NB4 (cell line): ENCODE measurements at regions not wholly inside any gene's neighbourhood (a gene's known extent, or its start where the extent isn't known, plus 50 kb on each side); places are given as distances from the start of the nearest gene placed in this dataset.

Source experiments
- DNase-seq: peaks from one replicate; pipeline ENCODE4 v3.0.0; 2010; ENCODE audit warnings: low read depth
- H3K4me3 ChIP-seq: one replicate; pipeline ENCODE4 v1.5.1; 2011; ENCODE audit warnings: mild to moderate bottlenecking, low read depth, low read length, moderate library complexity
- MYC ChIP-seq: IDR thresholded peaks from 2 replicates; pipeline ENCODE4 v1.6.1; 2011; ENCODE audit warnings: low read depth, low read length
- POLR2A ChIP-seq: IDR thresholded peaks from 2 replicates; pipeline ENCODE4 v1.6.1; 2011; ENCODE audit warnings: mild to moderate bottlenecking; ENCODE audit not compliant: insufficient read length; ENCODE audit errors: extremely low read depth
- TF ChIP-seq, protein P1 (sequence below): IDR thresholded peaks from one replicate; pipeline ENCODE4 v1.5.1; 2012; ENCODE audit warnings: low read depth, low read length
- TF ChIP-seq, protein P2 (sequence below): IDR thresholded peaks from 2 replicates; pipeline ENCODE4 v1.6.1; 2011; ENCODE audit warnings: low read depth, low read length

DNA sequence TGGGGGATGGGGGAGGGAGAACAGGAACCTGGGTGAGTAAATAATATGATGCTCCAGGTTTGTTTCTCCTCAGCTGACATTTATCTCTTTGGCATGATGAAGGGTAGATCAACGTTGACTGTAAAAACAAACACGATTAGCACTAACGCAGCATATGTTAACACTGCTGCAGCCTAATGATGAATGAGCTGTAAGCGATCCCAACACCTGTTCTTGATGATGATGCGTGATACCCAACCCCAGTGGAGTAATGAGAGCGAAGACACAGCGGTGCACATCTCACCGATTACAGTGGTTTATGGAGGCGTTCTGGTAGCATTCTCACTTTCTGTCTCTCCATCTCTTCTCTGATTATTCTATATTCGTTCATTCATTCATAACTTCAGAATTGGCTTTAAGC lies 640.4 kb downstream of the USP25 start:
- TF ChIP-seq, protein P1, sequence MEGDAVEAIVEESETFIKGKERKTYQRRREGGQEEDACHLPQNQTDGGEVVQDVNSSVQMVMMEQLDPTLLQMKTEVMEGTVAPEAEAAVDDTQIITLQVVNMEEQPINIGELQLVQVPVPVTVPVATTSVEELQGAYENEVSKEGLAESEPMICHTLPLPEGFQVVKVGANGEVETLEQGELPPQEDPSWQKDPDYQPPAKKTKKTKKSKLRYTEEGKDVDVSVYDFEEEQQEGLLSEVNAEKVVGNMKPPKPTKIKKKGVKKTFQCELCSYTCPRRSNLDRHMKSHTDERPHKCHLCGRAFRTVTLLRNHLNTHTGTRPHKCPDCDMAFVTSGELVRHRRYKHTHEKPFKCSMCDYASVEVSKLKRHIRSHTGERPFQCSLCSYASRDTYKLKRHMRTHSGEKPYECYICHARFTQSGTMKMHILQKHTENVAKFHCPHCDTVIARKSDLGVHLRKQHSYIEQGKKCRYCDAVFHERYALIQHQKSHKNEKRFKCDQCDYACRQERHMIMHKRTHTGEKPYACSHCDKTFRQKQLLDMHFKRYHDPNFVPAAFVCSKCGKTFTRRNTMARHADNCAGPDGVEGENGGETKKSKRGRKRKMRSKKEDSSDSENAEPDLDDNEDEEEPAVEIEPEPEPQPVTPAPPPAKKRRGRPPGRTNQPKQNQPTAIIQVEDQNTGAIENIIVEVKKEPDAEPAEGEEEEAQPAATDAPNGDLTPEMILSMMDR, result no peak
- TF ChIP-seq, protein P2, sequence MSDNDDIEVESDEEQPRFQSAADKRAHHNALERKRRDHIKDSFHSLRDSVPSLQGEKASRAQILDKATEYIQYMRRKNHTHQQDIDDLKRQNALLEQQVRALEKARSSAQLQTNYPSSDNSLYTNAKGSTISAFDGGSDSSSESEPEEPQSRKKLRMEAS, result no peak
- TF ChIP-seq MYC (no peak), POLR2A (no peak)
- no peak overlapping the region for H3K4me3 ChIP-seq
- DNase-seq, result no peak

DNA sequence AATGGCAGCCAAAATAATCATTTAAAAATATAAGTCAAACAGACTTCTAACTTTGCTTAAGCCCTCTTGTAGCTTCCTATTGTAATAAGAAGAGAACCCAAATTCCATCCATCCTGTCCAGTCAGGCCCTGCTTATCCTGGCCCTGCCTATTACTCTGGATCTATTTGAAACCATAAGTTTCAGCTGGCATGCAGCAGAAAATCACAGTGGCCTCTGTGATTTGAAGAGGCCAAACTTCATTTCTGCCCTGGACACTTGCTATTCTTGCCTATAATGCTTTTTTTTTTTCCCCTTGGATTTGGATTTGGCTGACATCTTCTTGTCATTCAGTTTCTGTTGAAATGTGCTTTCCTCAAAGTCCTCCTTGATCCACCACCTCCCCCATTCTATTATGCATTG lies 642.8 kb downstream of the USP25 start:
- DNase-seq, result no peak
- TF ChIP-seq, protein P1, result no peak
- TF ChIP-seq POLR2A (no peak), MYC (no peak)
- TF ChIP-seq, protein P2, result no peak
- H3K4me3 ChIP-seq, result no peak overlapping the region

DNA sequence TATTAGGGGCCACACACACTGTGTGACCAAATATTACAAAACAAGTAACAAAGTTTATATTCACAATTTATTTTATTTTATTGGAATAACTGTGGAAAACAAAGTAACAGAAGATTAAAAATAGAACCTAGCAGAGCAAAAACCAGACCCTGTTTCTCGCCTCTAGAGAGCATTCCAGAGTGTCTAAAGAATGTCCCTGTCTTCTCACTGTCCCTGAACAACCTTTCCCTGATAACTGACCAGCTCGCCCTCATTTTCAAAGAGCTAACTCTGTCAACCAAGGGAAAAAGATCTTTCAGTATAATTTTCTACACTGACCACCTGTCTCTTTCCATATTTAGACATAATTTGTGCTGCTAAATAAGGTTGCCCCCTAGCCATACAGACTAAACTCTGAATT lies 646.9 kb downstream of the USP25 start:
- no peak overlapping the region for H3K4me3 ChIP-seq
- DNase-seq, result no peak
- TF ChIP-seq, protein P2, result no peak
- TF ChIP-seq, protein P1, result no peak

DNA sequence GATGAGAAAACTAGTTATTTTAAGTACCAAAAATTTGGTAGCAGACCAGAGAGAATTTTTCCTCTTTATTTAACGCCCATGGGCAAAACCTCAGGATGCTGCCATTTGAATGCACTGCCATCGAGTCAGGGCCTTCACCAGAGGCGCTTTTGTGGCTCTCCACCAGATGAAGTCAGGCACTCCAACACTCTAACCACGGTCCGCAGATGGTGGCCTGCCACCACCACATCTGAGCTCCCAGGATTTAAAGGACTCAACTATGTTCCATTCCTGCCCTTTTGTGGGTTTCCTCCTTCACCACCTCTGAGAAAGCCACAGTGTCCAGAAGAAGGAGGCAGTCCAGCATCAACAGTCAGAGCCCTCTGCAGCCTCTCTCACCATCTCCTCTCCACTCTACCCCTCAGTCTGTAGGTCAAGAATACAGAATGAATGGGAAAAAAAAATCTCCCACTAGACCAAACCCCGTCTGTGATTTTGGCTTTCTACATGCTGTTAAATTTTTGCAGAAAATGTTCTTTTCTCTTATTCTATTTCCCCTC lies 647.4 kb downstream of the USP25 start:
- no peak for TF ChIP-seq POLR2A
- TF ChIP-seq, protein P2, result no peak
- TF ChIP-seq MYC, result no peak
- TF ChIP-seq, protein P1, result no peak
- H3K4me3 ChIP-seq, result no peak overlapping the region
- no peak for DNase-seq

DNA sequence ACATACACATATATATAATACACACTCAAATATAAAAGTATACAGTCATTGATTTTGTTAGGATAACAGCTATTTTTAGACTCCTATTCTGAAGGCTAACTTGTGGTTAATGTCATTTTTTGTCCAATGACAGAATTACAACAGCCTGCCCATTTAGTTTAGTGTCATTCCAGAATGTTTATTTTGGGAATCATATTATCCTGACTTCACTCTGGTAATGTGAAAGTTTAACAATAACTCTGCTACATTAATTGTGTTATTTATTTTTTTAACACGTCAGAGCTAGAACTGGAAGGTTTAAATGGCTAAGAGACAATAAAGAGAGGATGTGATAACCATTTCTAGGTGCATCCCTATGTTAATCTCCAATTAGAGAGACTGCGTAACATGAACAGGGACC lies 648.1 kb downstream of the USP25 start:
- no peak for TF ChIP-seq MYC
- TF ChIP-seq, protein P1, result no peak
- no peak for TF ChIP-seq POLR2A
- TF ChIP-seq, protein P2, result no peak
- no peak for DNase-seq
- no peak overlapping the region for H3K4me3 ChIP-seq

DNA sequence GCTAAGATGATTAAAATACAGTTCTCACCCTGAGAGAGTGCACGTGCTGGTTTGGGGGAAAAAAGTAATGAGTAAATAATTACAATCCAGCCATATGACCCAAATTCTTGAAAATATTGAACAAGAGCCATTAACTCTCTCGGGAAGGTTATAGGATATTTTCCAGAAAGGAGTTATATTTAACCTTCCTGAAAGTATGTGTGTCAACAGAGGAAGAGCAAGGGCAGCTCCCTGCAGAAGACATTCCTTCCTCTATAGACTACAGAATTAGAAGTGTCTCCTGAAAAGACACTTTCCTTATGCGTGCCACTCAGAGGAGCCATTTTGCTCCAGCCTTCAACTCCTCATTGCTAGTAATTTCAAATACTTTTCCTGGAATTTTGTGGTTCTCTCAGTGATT lies 648.7 kb downstream of the USP25 start:
- TF ChIP-seq MYC, result no peak
- no peak for TF ChIP-seq POLR2A
- TF ChIP-seq, protein P2, result no peak
- no peak for DNase-seq
- H3K4me3 ChIP-seq, result no peak overlapping the region
